ENCODE measurements at regions not wholly inside any gene's neighbourhood (a gene's known extent, or its start where the extent isn't known, plus 50 kb on each side); places are given as distances from the start of the nearest gene placed in this dataset.
"Not testable (repeated sequence)": the region's sequence is repeated elsewhere in the genome, so short reads cannot be mapped to it uniquely, and the experiment has no call there.

DNA sequence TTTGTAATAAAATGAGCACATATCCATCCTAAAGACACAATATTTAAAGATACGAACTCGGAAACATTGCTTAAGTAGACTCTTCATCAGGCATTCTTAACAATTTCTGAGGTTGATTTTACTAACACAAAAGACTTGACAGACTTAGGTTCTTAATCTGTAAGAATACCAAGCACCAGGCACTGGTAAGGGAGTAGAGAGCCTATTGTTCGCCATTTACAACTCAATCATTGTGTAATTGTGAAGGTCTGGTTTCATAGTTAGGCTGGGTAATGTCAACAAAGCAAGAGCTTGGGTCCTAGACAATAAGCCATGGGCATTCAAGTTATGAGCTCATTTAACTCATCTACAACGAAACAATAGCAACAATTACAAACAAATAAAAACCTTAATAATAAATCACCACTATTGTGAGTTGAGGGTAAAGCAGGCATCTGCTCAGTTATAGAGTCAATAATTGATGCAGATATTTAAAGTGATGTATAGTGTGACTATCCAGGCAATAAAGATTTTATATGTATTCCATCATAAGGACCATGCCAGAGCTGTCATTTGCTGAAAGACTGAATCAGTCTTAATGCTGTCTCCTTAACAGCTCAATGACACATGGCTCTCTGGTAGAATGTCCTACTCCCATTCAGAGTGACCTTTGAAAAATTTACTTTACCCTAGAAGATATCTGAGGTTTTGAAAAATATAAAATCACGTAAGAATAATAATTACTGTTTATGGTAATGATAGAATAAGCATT lies 664.0 kb upstream of the PCDH7 start:
- no peaks in the 10 kb centered on the region for H3K27me3 ChIP-seq
- 60 to 68% methylated on average over 5 of the region's 5 CpGs for WGBS, 2 donors (ENCODE audit: low coverage in 1 of 2)
- intact Hi-C loops (cut with DNase I; ENCODE audit: low total_unique reads) (no loop called here), in situ Hi-C loops (cut with MboI; ENCODE audit: low pct_ligation_motif_present in 1 of 4, low pct_unique_long_range_greater_than_20kb in 1 of 4, low sequenced_read_pairs in 3 of 4) (no loop called here)
- H3K4me1 ChIP-seq = no peaks in the 10 kb centered on the region
- no peak for TF ChIP-seq POLR2A (IDR thresholded peaks at IDR 0.05)
- TF ChIP-seq, protein P1, sequence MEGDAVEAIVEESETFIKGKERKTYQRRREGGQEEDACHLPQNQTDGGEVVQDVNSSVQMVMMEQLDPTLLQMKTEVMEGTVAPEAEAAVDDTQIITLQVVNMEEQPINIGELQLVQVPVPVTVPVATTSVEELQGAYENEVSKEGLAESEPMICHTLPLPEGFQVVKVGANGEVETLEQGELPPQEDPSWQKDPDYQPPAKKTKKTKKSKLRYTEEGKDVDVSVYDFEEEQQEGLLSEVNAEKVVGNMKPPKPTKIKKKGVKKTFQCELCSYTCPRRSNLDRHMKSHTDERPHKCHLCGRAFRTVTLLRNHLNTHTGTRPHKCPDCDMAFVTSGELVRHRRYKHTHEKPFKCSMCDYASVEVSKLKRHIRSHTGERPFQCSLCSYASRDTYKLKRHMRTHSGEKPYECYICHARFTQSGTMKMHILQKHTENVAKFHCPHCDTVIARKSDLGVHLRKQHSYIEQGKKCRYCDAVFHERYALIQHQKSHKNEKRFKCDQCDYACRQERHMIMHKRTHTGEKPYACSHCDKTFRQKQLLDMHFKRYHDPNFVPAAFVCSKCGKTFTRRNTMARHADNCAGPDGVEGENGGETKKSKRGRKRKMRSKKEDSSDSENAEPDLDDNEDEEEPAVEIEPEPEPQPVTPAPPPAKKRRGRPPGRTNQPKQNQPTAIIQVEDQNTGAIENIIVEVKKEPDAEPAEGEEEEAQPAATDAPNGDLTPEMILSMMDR (IDR thresholded peaks at IDR 0.05) = no peak
- no peak overlapping the region for H3K4me3 ChIP-seq
- no peak overlapping the region for H3K27ac ChIP-seq
- H3K36me3 ChIP-seq = no peaks in the 10 kb centered on the region
- no peaks in the 10 kb centered on the region for H3K9me3 ChIP-seq
- DNase-seq = no peak

- no peak overlapping the region for H3K27ac ChIP-seq
- WGBS, 2 donors (ENCODE audit: low coverage in 1 of 2) = 44% methylated on average over 1 of the region's 1 CpG; no CpG with 5 or more reads in 1 of the 2 donors
- no peaks in the 10 kb centered on the region for H3K9me3 ChIP-seq
- in situ Hi-C loops (cut with MboI; ENCODE audit: low pct_ligation_motif_present in 1 of 4, low pct_unique_long_range_greater_than_20kb in 1 of 4, low sequenced_read_pairs in 3 of 4) (no loop called here), intact Hi-C loops (cut with DNase I; ENCODE audit: low total_unique reads) (no loop called here)
- H3K27me3 ChIP-seq = no peaks in the 10 kb centered on the region
- no peaks in the 10 kb centered on the region for H3K4me1 ChIP-seq
- no peak for DNase-seq
- no peaks in the 10 kb centered on the region for H3K36me3 ChIP-seq
- H3K4me3 ChIP-seq = no peak overlapping the region
- TF ChIP-seq POLR2AphosphoS5 (IDR thresholded peaks at IDR 0.05) (no peak), POLR2A (IDR thresholded peaks at IDR 0.05) (no peak), EP300 (IDR thresholded peaks at IDR 0.05; ENCODE audit: low read depth) (no peak)
- TF ChIP-seq, protein P1 (IDR thresholded peaks at IDR 0.05) = no peak
Measured at GRCh38 chr4:30068234-30068633, 651.9 kb upstream of the PCDH7 start.

DNA sequence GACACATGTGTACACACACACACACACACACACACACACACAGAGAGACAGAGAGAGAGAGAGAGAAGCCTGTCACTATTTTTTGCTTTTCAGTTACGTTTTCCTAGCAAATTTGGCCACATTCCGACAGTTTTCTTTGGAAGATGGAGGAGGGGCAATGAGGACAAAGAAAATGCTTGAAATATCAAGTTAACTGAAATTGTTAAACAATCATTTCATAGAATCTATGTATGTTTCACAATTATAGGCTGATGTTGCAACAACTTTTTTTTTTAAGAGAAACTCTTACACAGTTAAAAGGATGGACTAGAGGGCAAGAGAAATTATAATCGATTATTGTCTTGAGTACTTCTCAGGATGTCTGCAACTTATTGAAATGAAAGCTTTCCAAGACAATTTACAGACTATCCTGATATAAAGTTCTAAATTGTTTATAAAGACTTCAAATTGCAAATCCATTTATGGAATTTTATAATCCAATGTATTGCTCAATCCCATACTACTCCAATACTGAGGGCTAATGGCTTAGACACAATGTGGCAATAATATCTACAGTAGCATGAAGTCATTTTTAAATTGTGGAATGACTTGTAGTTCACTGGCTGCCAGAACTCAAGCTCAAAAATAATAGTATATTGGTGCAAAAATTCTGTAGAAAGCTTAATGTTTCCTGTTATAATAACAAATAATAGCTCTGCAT lies 647.0 kb upstream of the PCDH7 start:
- 67 to 73% methylated on average over 3 of the region's 3 CpGs for WGBS, 2 donors (ENCODE audit: low coverage in 1 of 2)
- Histone ChIP-seq H3K9me3 (no peaks in the 10 kb centered on the region), H3K4me3 (no peak overlapping the region), H3K27me3 (no peaks in the 10 kb centered on the region), H3K27ac (no peak overlapping the region), H3K36me3 (no peaks in the 10 kb centered on the region), H3K4me1 (no peaks in the 10 kb centered on the region)
- no peak for DNase-seq
- in situ Hi-C loops (cut with MboI; ENCODE audit: low pct_ligation_motif_present in 1 of 4, low pct_unique_long_range_greater_than_20kb in 1 of 4, low sequenced_read_pairs in 3 of 4) = no loop called here
- TF ChIP-seq POLR2AphosphoS5 (IDR thresholded peaks at IDR 0.05) (no peak), POLR2A (IDR thresholded peaks at IDR 0.05) (no peak), EP300 (IDR thresholded peaks at IDR 0.05; ENCODE audit: low read depth) (no peak)
- TF ChIP-seq, protein P1 (IDR thresholded peaks at IDR 0.05) = no peak
- intact Hi-C loops (cut with DNase I; ENCODE audit: low total_unique reads) = no loop called here

DNA sequence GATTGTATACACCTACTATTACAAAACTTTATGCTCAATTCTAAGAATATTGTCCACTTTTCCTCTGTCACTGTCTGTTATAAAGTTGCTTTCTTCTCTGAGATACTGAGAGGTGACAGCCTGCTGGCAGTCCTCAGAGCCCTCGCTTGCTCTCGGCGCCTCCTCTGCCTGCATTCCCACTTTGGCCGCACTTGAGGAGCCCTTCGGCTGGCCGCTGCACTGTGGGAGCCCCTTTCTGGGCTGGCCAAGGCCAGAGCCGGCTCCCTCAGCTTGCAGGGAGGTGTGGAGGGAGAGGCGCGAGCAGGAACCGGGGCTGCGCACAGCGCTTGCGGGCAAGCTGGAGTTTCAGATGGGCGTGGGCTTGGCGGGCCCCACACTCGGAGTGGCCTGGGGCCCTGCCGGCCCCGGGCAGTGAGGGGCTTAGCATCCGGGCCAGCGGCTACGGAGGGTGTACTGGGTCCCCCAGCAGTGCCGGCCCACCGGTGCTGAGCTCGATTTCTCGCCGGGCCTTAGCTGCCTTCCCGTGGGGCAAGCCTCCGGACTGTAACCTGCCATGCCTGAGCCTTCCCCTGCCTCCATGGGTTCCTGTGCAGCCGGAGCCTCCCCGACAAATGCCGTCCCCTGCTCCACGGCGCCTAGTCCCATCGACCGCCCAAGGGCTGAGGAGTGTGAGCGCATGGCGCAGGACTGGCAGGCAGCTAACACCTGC lies 627.6 kb upstream of the PCDH7 start:
- H3K4me1 ChIP-seq; H3K36me3 ChIP-seq; H3K27me3 ChIP-seq; H3K27ac ChIP-seq; H3K4me3 ChIP-seq; H3K9me3 ChIP-seq; DNase-seq; intact Hi-C loops (cut with DNase I; ENCODE audit: low total_unique reads); in situ Hi-C loops (cut with MboI; ENCODE audit: low pct_ligation_motif_present in 1 of 4, low pct_unique_long_range_greater_than_20kb in 1 of 4, low sequenced_read_pairs in 3 of 4): not testable (repeated sequence)
- 97 to 100% methylated on average over 2 to 37 of the region's 37 CpGs for WGBS, 2 donors (ENCODE audit: low coverage in 1 of 2)
